C4-2B (cell line): ENCODE measurements at regions not wholly inside any gene's neighbourhood (a gene's known extent, or its start where the extent isn't known, plus 50 kb on each side); places are given as distances from the start of the nearest gene placed in this dataset.

Experiments
- ZFX ChIP-seq: fragments of 450-650 bp; IDR thresholded peaks from 2 replicates; pipeline ENCODE4 v1.6.1; 2017
- TF ChIP-seq, protein P1 (sequence below): fragments of 450-650 bp; conservative IDR thresholded peaks from 2 replicates; pipeline ENCODE4 v1.5.1; 2017; ENCODE audit warnings: mild to moderate bottlenecking

- TF ChIP-seq, protein P1, sequence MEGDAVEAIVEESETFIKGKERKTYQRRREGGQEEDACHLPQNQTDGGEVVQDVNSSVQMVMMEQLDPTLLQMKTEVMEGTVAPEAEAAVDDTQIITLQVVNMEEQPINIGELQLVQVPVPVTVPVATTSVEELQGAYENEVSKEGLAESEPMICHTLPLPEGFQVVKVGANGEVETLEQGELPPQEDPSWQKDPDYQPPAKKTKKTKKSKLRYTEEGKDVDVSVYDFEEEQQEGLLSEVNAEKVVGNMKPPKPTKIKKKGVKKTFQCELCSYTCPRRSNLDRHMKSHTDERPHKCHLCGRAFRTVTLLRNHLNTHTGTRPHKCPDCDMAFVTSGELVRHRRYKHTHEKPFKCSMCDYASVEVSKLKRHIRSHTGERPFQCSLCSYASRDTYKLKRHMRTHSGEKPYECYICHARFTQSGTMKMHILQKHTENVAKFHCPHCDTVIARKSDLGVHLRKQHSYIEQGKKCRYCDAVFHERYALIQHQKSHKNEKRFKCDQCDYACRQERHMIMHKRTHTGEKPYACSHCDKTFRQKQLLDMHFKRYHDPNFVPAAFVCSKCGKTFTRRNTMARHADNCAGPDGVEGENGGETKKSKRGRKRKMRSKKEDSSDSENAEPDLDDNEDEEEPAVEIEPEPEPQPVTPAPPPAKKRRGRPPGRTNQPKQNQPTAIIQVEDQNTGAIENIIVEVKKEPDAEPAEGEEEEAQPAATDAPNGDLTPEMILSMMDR: no peak
- no peak for TF ChIP-seq ZFX
Measured at GRCh38 chrX:151513472-151513871, 50.0 kb upstream of the PASD1 start.
